ENCODE measurements at regions not wholly inside any gene's neighbourhood (a gene's known extent, or its start where the extent isn't known, plus 50 kb on each side); places are given as distances from the start of the nearest gene placed in this dataset.

- Histone ChIP-seq H3K27me3 (no peaks in the 10 kb centered on the region), H3K36me3 (no peaks in the 10 kb centered on the region), H3K4me1 (peaks cover 27 to 45% of the 10 kb centered on the region in 2 donors), H3K4me3 (replicated peaks in 1 of 3) (no peak overlapping the region), H3K9me3 (no peaks in the 10 kb centered on the region), H3K27ac (no peak overlapping the region)
- intact Hi-C loops (cut with DNase I): no loop called here
- no peak for DNase-seq
- TF ChIP-seq POLR2A (IDR thresholded peaks at IDR 0.05) (no peak), CTCF (IDR thresholded peaks at IDR 0.05) (no peak)
- 62 to 66% methylated on average over 5 of the region's 5 CpGs for WGBS, 2 donors
Measured at GRCh38 chr14:61226015-61226654, 55.0 kb downstream of the TMEM30B start.

DNA sequence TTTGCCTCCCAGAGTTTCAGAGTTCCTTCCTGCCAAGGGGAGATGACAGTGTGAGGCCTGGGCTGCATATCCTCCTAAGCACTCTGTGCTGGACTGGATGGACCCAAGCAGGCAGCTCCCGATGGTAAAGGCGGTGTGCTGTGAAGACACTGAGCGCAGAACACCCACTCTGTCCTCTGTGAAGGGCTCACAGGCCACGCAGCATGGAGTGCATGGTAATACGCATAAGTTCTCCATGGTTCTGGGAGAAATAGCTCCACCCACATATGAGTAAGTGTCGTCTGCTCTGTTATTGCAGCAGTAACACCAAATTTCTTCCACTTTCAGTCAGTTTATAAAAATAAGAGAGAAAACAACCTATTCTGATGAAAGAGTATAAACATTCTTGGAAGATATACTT is 55.8 kb downstream of the TMEM30B start:
- Histone ChIP-seq H3K27ac (no peak overlapping the region), H3K4me1 (peaks cover 27 to 48% of the 10 kb centered on the region in 2 donors), H3K4me3 (replicated peaks in 1 of 3) (no peak overlapping the region), H3K36me3 (no peaks in the 10 kb centered on the region), H3K27me3 (no peaks in the 10 kb centered on the region), H3K9me3 (no peaks in the 10 kb centered on the region)
- WGBS, 2 donors: 90 to 92% methylated on average over 6 of the region's 6 CpGs
- intact Hi-C loops (cut with DNase I): no loop called here
- TF ChIP-seq CTCF (IDR thresholded peaks at IDR 0.05) (no peak), POLR2A (IDR thresholded peaks at IDR 0.05) (no peak)
- no peak for DNase-seq

DNA sequence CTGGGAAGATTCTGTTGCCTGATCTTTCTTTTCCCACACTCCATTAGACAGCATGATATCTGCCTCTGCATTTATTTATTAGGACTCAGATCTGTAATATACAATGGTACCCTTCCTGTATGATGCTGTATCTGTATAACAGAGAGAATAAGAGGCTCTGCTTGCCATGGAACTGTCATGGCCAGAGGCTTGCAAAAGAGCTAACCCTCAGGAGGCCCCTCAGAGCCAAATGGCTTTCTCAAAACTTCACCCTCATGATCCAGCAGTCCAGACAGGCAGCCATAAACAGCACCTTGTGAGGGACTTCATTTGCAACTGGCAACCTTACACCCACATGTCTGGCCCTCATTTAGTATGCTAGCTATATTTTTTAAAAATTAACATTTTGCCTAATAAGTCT is 57.6 kb downstream of the TMEM30B start:
- peaks cover 22 to 36% of the 10 kb centered on the region in 2 donors for H3K4me1 ChIP-seq
- H3K27ac ChIP-seq: peak overlapping the region in 2 of 3 donors; percentile 66 to 73
- no peaks in the 10 kb centered on the region for H3K36me3 ChIP-seq
- no peak for TF ChIP-seq POLR2A (IDR thresholded peaks at IDR 0.05)
- intact Hi-C loops (cut with DNase I): no loop called here
- no peak overlapping the region for H3K4me3 ChIP-seq (replicated peaks in 1 of 3)
- no peak for DNase-seq
- no peaks in the 10 kb centered on the region for H3K9me3 ChIP-seq
- no peaks in the 10 kb centered on the region for H3K27me3 ChIP-seq

DNA sequence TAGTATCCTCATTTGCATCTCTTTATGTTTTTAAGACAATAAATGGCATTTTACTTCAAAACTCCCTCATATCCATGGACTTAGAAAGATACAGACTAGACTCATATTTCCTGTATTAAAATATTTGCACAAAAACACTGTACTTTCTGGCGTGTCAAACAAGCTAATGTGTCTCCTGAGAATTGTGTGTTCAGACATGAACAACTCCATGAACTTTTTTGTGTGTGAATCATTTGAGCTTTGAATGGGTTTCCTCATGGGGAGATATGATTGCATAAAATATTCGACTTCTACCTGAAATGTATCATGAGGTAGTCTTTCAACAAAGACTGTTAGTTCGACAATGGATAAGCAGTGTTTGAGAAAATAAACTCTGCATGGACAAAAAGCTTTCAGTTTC is 58.8 kb downstream of the TMEM30B start:
- H3K9me3 ChIP-seq: no peaks in the 10 kb centered on the region
- intact Hi-C loops (cut with DNase I): no loop called here
- WGBS, 2 donors: 34 to 39% methylated on average over 3 of the region's 3 CpGs
- no peaks in the 10 kb centered on the region for H3K27me3 ChIP-seq
- no peak for DNase-seq
- peak overlapping the region; percentile 4 to 73 (median 66) for H3K27ac ChIP-seq
- no peaks in the 10 kb centered on the region for H3K36me3 ChIP-seq
- no peak overlapping the region for H3K4me3 ChIP-seq (replicated peaks in 1 of 3)
- no peak for TF ChIP-seq POLR2A (IDR thresholded peaks at IDR 0.05)
- no peak for TF ChIP-seq CTCF (IDR thresholded peaks at IDR 0.05)
- H3K4me1 ChIP-seq: peaks cover 17 to 36% of the 10 kb centered on the region in 2 donors

GRCh38 chr14:61221906-61222305 is 59.2 kb downstream of the TMEM30B start:
- peak; percentile 47 to 52 for DNase-seq
- Histone ChIP-seq H3K27ac (peak overlapping the region; percentile 4 to 73 (median 66)), H3K4me3 (replicated peaks in 1 of 3) (no peak overlapping the region), H3K36me3 (no peaks in the 10 kb centered on the region), H3K9me3 (no peaks in the 10 kb centered on the region), H3K27me3 (no peaks in the 10 kb centered on the region), H3K4me1 (peaks cover 17 to 36% of the 10 kb centered on the region in 2 donors)
- intact Hi-C loops (cut with DNase I): no loop called here
- WGBS, 2 donors: 4 to 8% methylated on average over 3 of the region's 3 CpGs
- TF ChIP-seq POLR2A (IDR thresholded peaks at IDR 0.05) (no peak), CTCF (IDR thresholded peaks at IDR 0.05) (no peak)
